ENCODE measurements at regions not wholly inside any gene's neighbourhood (a gene's known extent, or its start where the extent isn't known, plus 50 kb on each side); places are given as distances from the start of the nearest gene placed in this dataset.

DNA sequence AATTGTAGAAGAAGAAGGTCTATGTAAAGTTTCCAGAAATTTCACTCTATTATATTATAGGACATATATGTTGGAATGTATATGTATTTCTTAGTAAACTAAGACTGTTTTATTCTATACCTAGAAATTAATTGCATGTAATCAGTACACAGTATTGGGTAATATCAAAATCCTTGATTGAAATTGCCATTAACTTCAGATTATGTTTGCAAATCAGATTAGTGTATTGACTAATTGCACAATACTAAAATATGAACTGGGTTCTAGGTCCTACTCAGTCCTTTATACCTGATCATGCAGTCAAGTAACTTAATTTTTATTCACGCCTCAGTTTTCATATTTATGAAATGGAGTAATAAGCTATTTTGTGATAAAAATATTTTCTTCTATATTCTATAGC, 950.3 kb upstream of the ADGRL3 start:
- H3K79me2 ChIP-seq (ENCODE audit: control insufficient read depth, insufficient read depth, low read length): no peaks in the 10 kb centered on the region
- no peak overlapping the region for H3K27ac ChIP-seq (ENCODE audit: insufficient read depth, low read depth, low read length)
- FAIRE-seq (no peak), DNase-seq (ENCODE audit: low read depth, low spot score) (no peak)
- BruUV-seq (replicated peaks): no TSS peak
- H3K4me1 ChIP-seq (ENCODE audit: control insufficient read depth, extremely low read depth, insufficient read depth, low read length): no peaks in the 10 kb centered on the region
- intact Hi-C loops (cut with micrococcal nuclease) (no loop called here), dilution Hi-C loops (cut with MboI; ENCODE audit: extremely low pct_ligation_motif_present, low sequenced_read_pairs) (no loop called here)
- H3K9ac ChIP-seq (replicated peaks; ENCODE audit: extremely low read depth, insufficient read depth, low read length): no peak overlapping the region
- no peaks in the 10 kb centered on the region for H3K36me3 ChIP-seq (ENCODE audit: control insufficient read depth in 2 of 2, extremely low read depth in 1 of 2, insufficient read depth in 2 of 2, low read length in 2 of 2)
- CTCF ChIA-PET: no interaction called here
- TF ChIP-seq, protein P1, sequence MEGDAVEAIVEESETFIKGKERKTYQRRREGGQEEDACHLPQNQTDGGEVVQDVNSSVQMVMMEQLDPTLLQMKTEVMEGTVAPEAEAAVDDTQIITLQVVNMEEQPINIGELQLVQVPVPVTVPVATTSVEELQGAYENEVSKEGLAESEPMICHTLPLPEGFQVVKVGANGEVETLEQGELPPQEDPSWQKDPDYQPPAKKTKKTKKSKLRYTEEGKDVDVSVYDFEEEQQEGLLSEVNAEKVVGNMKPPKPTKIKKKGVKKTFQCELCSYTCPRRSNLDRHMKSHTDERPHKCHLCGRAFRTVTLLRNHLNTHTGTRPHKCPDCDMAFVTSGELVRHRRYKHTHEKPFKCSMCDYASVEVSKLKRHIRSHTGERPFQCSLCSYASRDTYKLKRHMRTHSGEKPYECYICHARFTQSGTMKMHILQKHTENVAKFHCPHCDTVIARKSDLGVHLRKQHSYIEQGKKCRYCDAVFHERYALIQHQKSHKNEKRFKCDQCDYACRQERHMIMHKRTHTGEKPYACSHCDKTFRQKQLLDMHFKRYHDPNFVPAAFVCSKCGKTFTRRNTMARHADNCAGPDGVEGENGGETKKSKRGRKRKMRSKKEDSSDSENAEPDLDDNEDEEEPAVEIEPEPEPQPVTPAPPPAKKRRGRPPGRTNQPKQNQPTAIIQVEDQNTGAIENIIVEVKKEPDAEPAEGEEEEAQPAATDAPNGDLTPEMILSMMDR (IDR thresholded peaks at IDR 0.05; ENCODE audit: extremely low read depth in 1 of 2, insufficient read depth in 1 of 2, low read depth in 1 of 2, low read length in 2 of 2): no peak
- TF ChIP-seq GATA2 (IDR thresholded peaks at IDR 0.05; ENCODE audit: insufficient read depth, insufficient read length, low read depth, low read length) (no peak), POLR2AphosphoS5 (IDR thresholded peaks at IDR 0.05; ENCODE audit: insufficient read depth, low read depth, low read length) (no peak), FOS (IDR thresholded peaks at IDR 0.05; ENCODE audit: borderline replicate concordance, insufficient read depth, low read length) (no peak), POLR2A (IDR thresholded peaks at IDR 0.05; ENCODE audit: low read depth, low read length) (no peak), JUN (IDR thresholded peaks at IDR 0.05; ENCODE audit: borderline replicate concordance, insufficient read depth, insufficient read length, low read depth) (no peak), EZH2 (IDR thresholded peaks at IDR 0.05; ENCODE audit: borderline replicate concordance, low read depth, low read length, severe bottlenecking) (no peak), MYC (IDR thresholded peaks at IDR 0.05; ENCODE audit: low read depth, low read length) (no peak)
- TF ChIP-seq, protein P2, sequence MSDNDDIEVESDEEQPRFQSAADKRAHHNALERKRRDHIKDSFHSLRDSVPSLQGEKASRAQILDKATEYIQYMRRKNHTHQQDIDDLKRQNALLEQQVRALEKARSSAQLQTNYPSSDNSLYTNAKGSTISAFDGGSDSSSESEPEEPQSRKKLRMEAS (IDR thresholded peaks at IDR 0.05; ENCODE audit: insufficient read depth, insufficient read length): no peak
- no peaks in the 10 kb centered on the region for H4K20me1 ChIP-seq (replicated peaks; ENCODE audit: control insufficient read depth, extremely low read depth, insufficient read depth, low read length)
- no peak overlapping the region for H2AFZ ChIP-seq (ENCODE audit: low read depth, low read length)
- POLR2A ChIA-PET: no interaction called here
- H3K4me3 ChIP-seq (replicated peaks in 1 of 3; ENCODE audit: insufficient read depth in 1 of 3, low read depth in 1 of 3, low read length in 3 of 3): no peak overlapping the region
- no peak overlapping the region for H3K4me2 ChIP-seq (ENCODE audit: insufficient read depth, low read length)
- no peaks in the 10 kb centered on the region for H3K9me3 ChIP-seq (replicated peaks; ENCODE audit: control insufficient read depth, insufficient read depth, low read length)
- H3K9me1 ChIP-seq (replicated peaks; ENCODE audit: control insufficient read depth, extremely low read depth, insufficient read depth, low read length): no peaks in the 10 kb centered on the region
- no peaks in the 10 kb centered on the region for H3K27me3 ChIP-seq (ENCODE audit: control insufficient read depth in 2 of 2, insufficient read depth in 2 of 2, low read length in 2 of 2)
